ENCODE measurements at regions not wholly inside any gene's neighbourhood (a gene's known extent, or its start where the extent isn't known, plus 50 kb on each side); places are given as distances from the start of the nearest gene placed in this dataset.

DNA sequence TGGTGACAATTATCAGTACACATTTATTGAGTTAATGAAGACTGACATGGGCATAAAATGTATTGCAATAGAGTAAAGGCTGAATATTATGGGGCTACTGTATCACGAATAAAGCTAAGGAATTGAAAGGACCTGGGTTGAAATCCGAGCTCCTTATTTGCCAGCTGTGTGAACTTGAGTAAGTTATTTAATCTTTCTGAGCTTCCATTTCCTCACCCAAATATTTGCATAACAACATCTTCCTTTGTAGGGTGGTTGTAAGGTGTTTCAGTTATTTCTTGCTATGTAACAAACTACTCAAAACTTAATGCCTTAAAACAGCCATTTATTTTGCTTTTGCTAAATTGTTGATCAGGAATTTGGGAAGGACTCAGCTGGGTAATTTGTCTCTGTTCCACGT, 111.1 kb upstream of the TSC22D2 start:
- Histone ChIP-seq H3K9me3 (no peaks in the 10 kb centered on the region), H3K27ac (no peak overlapping the region), H3K27me3 (no peaks in the 10 kb centered on the region), H3K4me3 (no peak overlapping the region), H3K36me3 (no peaks in the 10 kb centered on the region), H3K4me1 (no peaks in the 10 kb centered on the region)
- ATAC-seq = no peak
- TF ChIP-seq EP300 (IDR thresholded peaks at IDR 0.05) = no peak
- TF ChIP-seq POLR2A (IDR thresholded peaks at IDR 0.05) = no peak
- no peak for TF ChIP-seq POLR2AphosphoS5 (IDR thresholded peaks at IDR 0.05)
- TF ChIP-seq, protein P1, sequence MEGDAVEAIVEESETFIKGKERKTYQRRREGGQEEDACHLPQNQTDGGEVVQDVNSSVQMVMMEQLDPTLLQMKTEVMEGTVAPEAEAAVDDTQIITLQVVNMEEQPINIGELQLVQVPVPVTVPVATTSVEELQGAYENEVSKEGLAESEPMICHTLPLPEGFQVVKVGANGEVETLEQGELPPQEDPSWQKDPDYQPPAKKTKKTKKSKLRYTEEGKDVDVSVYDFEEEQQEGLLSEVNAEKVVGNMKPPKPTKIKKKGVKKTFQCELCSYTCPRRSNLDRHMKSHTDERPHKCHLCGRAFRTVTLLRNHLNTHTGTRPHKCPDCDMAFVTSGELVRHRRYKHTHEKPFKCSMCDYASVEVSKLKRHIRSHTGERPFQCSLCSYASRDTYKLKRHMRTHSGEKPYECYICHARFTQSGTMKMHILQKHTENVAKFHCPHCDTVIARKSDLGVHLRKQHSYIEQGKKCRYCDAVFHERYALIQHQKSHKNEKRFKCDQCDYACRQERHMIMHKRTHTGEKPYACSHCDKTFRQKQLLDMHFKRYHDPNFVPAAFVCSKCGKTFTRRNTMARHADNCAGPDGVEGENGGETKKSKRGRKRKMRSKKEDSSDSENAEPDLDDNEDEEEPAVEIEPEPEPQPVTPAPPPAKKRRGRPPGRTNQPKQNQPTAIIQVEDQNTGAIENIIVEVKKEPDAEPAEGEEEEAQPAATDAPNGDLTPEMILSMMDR (IDR thresholded peaks at IDR 0.05) = no peak
- 73 to 80% methylated on average over 3 of the region's 3 CpGs for WGBS, 2 donors (ENCODE audit: low coverage in 1 of 2)

DNA sequence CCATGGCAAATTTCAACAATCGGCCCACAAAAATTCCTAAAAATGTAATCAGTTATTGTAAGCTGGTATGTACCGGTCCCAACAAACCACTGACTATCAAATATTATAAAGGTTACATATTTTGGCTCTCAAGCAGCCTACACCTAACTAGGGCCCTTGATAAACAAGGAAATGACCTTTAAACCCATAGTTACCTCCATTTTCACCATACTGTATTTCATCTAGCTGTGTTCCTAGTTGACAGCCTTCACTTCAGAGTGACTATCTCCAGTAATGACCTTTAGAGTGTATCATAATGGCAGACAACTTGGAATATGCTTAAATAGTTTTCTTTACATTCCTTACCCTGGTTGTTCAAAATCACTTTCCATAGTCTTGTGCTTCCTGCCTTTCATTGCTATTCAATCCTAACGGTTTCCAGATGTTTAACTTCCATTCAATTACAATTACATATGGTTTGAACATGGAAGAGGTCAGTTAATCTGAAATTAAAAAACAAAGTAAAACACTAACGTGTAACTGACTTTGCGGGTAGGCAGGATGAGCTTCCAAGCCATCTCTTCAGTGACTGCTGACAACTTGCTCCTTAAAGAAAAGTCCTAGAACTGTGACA, 111.9 kb upstream of the TSC22D2 start:
- no peak for ATAC-seq
- TF ChIP-seq POLR2A (IDR thresholded peaks at IDR 0.05) = no peak
- TF ChIP-seq, protein P1 (IDR thresholded peaks at IDR 0.05) = no peak
- no peak for TF ChIP-seq POLR2AphosphoS5 (IDR thresholded peaks at IDR 0.05)
- no peak for TF ChIP-seq EP300 (IDR thresholded peaks at IDR 0.05)
- Histone ChIP-seq H3K36me3 (no peaks in the 10 kb centered on the region), H3K4me3 (no peak overlapping the region), H3K9me3 (no peaks in the 10 kb centered on the region), H3K27me3 (no peaks in the 10 kb centered on the region), H3K27ac (no peak overlapping the region), H3K4me1 (no peaks in the 10 kb centered on the region)
- WGBS, 2 donors (ENCODE audit: low coverage in 1 of 2) = 61 to 77% methylated on average over 4 to 5 of the region's 5 CpGs

DNA sequence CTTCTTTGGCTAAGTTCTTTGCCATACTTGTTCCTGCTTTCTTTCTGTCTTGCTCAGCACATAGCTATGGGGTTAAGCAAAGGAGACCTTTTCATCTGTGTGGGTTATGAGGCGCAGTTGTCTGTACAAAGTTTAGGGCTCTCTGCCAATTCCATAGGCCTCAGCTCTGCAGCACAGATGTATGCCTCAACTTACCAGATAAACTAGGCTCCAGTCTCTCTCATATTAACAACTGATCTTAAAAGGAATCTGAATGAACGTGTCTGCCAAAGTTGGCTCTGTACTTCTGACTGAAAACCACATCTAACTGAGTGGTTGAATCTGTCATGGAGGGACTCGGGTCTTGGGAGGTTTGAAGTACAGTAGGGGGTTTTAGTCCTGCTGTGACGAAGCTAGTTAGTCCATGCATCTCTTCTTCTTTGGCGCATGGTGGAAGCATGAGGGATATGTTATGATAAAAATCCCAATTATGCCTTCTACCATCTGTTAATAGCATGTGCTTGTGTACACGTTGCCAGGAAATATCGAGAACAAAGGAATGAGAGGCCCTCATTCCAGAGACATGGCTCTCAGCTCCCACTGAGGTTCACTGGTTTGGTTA, 114.6 kb upstream of the TSC22D2 start:
- Histone ChIP-seq H3K36me3 (no peaks in the 10 kb centered on the region), H3K27ac (no peak overlapping the region), H3K4me1 (no peaks in the 10 kb centered on the region), H3K4me3 (no peak overlapping the region), H3K9me3 (no peaks in the 10 kb centered on the region), H3K27me3 (no peaks in the 10 kb centered on the region)
- WGBS, 2 donors (ENCODE audit: low coverage in 1 of 2) = 65 to 71% methylated on average over 4 to 7 of the region's 7 CpGs
- no peak for ATAC-seq
- TF ChIP-seq POLR2AphosphoS5 (IDR thresholded peaks at IDR 0.05) (no peak), POLR2A (IDR thresholded peaks at IDR 0.05) (no peak), EP300 (IDR thresholded peaks at IDR 0.05) (no peak)
- TF ChIP-seq, protein P1 (IDR thresholded peaks at IDR 0.05) = no peak

DNA sequence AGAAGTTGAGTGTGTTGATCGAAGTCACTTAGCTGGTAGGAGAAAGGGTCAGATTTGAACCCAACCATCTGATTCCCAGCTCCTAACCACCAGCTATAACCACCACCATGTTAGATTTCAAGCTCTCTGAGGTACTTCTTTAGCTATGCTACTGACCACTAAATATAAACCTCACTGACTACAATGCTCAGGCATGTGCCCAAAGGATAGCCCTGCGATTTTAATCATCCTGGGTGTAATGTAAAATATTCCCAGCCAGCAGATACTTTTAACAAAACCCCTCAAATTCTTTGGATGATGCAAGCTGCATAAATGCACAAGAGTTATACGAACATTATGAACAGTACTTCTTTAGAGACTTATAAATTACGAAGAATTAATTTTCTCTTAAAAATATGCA, 115.2 kb upstream of the TSC22D2 start:
- ATAC-seq = no peak
- H3K27me3 ChIP-seq = no peaks in the 10 kb centered on the region
- TF ChIP-seq POLR2AphosphoS5 (IDR thresholded peaks at IDR 0.05) (no peak), POLR2A (IDR thresholded peaks at IDR 0.05) (no peak)
- TF ChIP-seq, protein P1 (IDR thresholded peaks at IDR 0.05) = no peak
- no peak overlapping the region for H3K4me3 ChIP-seq
- H3K9me3 ChIP-seq = no peaks in the 10 kb centered on the region
- H3K4me1 ChIP-seq = no peaks in the 10 kb centered on the region
- WGBS, 2 donors (ENCODE audit: low coverage in 1 of 2) = 75 to 94% methylated on average over 4 of the region's 4 CpGs
- H3K27ac ChIP-seq = no peak overlapping the region
- H3K36me3 ChIP-seq = no peaks in the 10 kb centered on the region

DNA sequence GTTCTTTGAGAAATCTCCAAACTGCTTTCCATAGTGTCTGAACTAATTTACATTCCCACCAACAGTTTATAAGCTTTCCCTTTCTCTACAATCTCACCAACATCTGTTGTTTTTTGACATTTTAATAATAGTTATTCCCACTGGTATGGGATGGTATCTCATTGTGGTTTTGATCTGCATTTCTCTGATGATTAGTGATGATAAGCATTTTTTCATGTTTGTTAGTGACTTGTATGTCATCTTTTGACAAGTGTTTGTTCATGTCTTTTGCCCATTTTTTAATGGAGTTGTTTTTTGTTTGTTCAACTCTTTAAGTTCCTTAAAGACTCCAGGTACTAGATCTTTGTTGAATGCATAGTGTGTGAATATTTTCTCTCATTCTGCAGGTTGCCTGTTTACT, 116.6 kb upstream of the TSC22D2 start:
- no peak overlapping the region for H3K4me3 ChIP-seq
- TF ChIP-seq EP300 (IDR thresholded peaks at IDR 0.05) = no peak
- TF ChIP-seq, protein P1 (IDR thresholded peaks at IDR 0.05) = no peak
- no peak for TF ChIP-seq POLR2AphosphoS5 (IDR thresholded peaks at IDR 0.05)
- TF ChIP-seq POLR2A (IDR thresholded peaks at IDR 0.05) = no peak

More for the DNA sequence above, 116.6 kb upstream of the TSC22D2 start:
- no peaks in the 10 kb centered on the region for H3K9me3 ChIP-seq
- no peaks in the 10 kb centered on the region for H3K4me1 ChIP-seq
- H3K27me3 ChIP-seq = no peaks in the 10 kb centered on the region
- no peak for ATAC-seq
- H3K36me3 ChIP-seq = no peaks in the 10 kb centered on the region
- H3K27ac ChIP-seq = no peak overlapping the region

All from gastroesophageal sphincter (tissue), 4 donors.